GM23248 (cell line): ENCODE measurements at regions not wholly inside any gene's neighbourhood (a gene's known extent, or its start where the extent isn't known, plus 50 kb on each side); places are given as distances from the start of the nearest gene placed in this dataset.

Source experiments
- DNase-seq: peaks from one replicate; pipeline ENCODE4 v3.0.0-alpha.2; 2015
- H2AFZ ChIP-seq: fragments of 200-600 bp; sonication (generic); 2 replicates; pipeline ENCODE4 v1.6.1; 2016; ENCODE audit warnings: antibody characterized with exemption
- H3F3A ChIP-seq: fragments of 200-600 bp; sonication (generic); 2 replicates; pipeline ENCODE4 v1.6.1; 2016; ENCODE audit warnings: mild to moderate bottlenecking, antibody characterized with exemption, mixed run types; ENCODE audit not compliant: insufficient read depth
- H3K27ac ChIP-seq: fragments of 200-600 bp; sonication (generic); 2 replicates; pipeline ENCODE4 v1.5.1; 2016; ENCODE audit warnings: mild to moderate bottlenecking
- H3K27me3 ChIP-seq: fragments of 200-600 bp; sonication (generic); replicated peaks from 2 replicates; pipeline ENCODE4 v1.6.1; 2016; ENCODE audit warnings: mild to moderate bottlenecking; ENCODE audit not compliant: insufficient read depth
- H3K36me3 ChIP-seq: fragments of 200-600 bp; sonication (generic); 2 replicates; pipeline ENCODE4 v1.6.1; 2016; ENCODE audit warnings: low read depth, mild to moderate bottlenecking
- H3K4me1 ChIP-seq: fragments of 200-600 bp; sonication (generic); 2 replicates; pipeline ENCODE4 v1.6.1; 2016; ENCODE audit warnings: mild to moderate bottlenecking; ENCODE audit not compliant: insufficient read depth
- H3K4me2 ChIP-seq: fragments of 200-600 bp; sonication (generic); one replicate; pipeline ENCODE4 v1.6.1; 2016; ENCODE audit warnings: mild to moderate bottlenecking; ENCODE audit not compliant: unreplicated experiment
- H3K4me3 ChIP-seq: fragments of 200-600 bp; sonication (generic); 2 replicates; pipeline ENCODE4 v1.5.1; 2016; ENCODE audit warnings: mild to moderate bottlenecking
- H3K79me2 ChIP-seq: fragments of 200-600 bp; sonication (generic); 2 replicates; pipeline ENCODE4 v1.6.1; 2016; ENCODE audit warnings: mild to moderate bottlenecking; ENCODE audit not compliant: insufficient read depth
- H3K9ac ChIP-seq: fragments of 200-600 bp; sonication (generic); 2 replicates; pipeline ENCODE4 v1.6.1; 2016; ENCODE audit warnings: mild to moderate bottlenecking
- H3K9me2 ChIP-seq: fragments of 200-600 bp; sonication (generic); 2 replicates; pipeline ENCODE4 v1.6.1; 2016; ENCODE audit warnings: mixed run types, mild to moderate bottlenecking, moderate library complexity; ENCODE audit not compliant: insufficient read depth
- H3K9me3 ChIP-seq: fragments of 200-600 bp; sonication (generic); one replicate; pipeline ENCODE4 v1.6.1; 2017; ENCODE audit warnings: low read depth
- H4K20me1 ChIP-seq: fragments of 200-600 bp; sonication (generic); 2 replicates; pipeline ENCODE4 v1.6.0; 2016; ENCODE audit not compliant: insufficient read depth
- EZH2 ChIP-seq: fragments of 200-600 bp; sonication (generic); IDR thresholded peaks from 2 replicates; pipeline ENCODE4 v1.6.1; 2018; ENCODE audit warnings: antibody characterized with exemption, mild to moderate bottlenecking; ENCODE audit not compliant: insufficient read depth, poor library complexity, severe bottlenecking
- EZH2phosphoT487 ChIP-seq: fragments of 200-600 bp; sonication (generic); IDR thresholded peaks from 2 replicates; pipeline ENCODE4 v1.6.1; 2018; ENCODE audit warnings: antibody characterized with exemption, moderate library complexity, mild to moderate bottlenecking, low read depth; ENCODE audit not compliant: insufficient read depth
- WGBS, 2 experiments: methylation state at CpG; one replicate each; pipeline ENCODE4 v1.1.6; 2015 to 2017; ENCODE audit warnings: low lambda C conversion rate in 2 of 2, low coverage in 1 of 2; ENCODE audit errors: missing lambda C conversion rate in 2 of 2; 5-methylcytosine and 5-hydroxymethylcytosine counted together
- in situ Hi-C: fragments of 300-500 bp; cut with MboI; formaldehyde crosslinking; loops from 2 replicates; pipeline ENCODE4 v1.15.0; 2020

GRCh38 chr15:69713726-69714559, 261.3 kb downstream of the RPLP1 start:
- TF ChIP-seq EZH2phosphoT487 = no peak
- no peak for TF ChIP-seq EZH2
- Histone ChIP-seq H3K27ac (no peak overlapping the region), H3K9me2 (no peaks in the 10 kb centered on the region), H3F3A (no peaks in the 10 kb centered on the region), H4K20me1 (no peaks in the 10 kb centered on the region), H3K9ac (no peak overlapping the region), H3K9me3 (no peaks in the 10 kb centered on the region), H3K27me3 (peaks cover 31% of the 10 kb centered on the region), H3K36me3 (no peaks in the 10 kb centered on the region), H3K4me3 (no peak overlapping the region), H3K4me2 (no peak overlapping the region), H2AFZ (no peak overlapping the region), H3K4me1 (no peaks in the 10 kb centered on the region), H3K79me2 (no peaks in the 10 kb centered on the region)
- no peak for DNase-seq
- in situ Hi-C loops = no loop called here
- WGBS, 2 experiments = 62 to 68% methylated on average over 9 of the region's 9 CpGs

- H4K20me1 ChIP-seq = no peaks in the 10 kb centered on the region
- no peaks in the 10 kb centered on the region for H3K36me3 ChIP-seq
- H3K27me3 ChIP-seq = peaks cover 34% of the 10 kb centered on the region
- no peaks in the 10 kb centered on the region for H3K4me1 ChIP-seq
- H2AFZ ChIP-seq = no peak overlapping the region
- no peak for DNase-seq
- H3K9ac ChIP-seq = no peak overlapping the region
- no peaks in the 10 kb centered on the region for H3K79me2 ChIP-seq
- no peak overlapping the region for H3K27ac ChIP-seq
- no peak overlapping the region for H3K4me2 ChIP-seq
- no peaks in the 10 kb centered on the region for H3K9me3 ChIP-seq
- H3K9me2 ChIP-seq = no peaks in the 10 kb centered on the region
- in situ Hi-C loops = no loop called here
- TF ChIP-seq EZH2phosphoT487 = no peak
- no peak for TF ChIP-seq EZH2
- H3F3A ChIP-seq = no peaks in the 10 kb centered on the region
- 66 to 70% methylated on average over 2 of the region's 2 CpGs for WGBS, 2 experiments
- H3K4me3 ChIP-seq = no peak overlapping the region
Observed at GRCh38 chr15:69715210-69715609, 262.6 kb downstream of the RPLP1 start.

- no peaks in the 10 kb centered on the region for H3K36me3 ChIP-seq
- TF ChIP-seq EZH2phosphoT487 (no peak), EZH2 (no peak)
- H4K20me1 ChIP-seq = no peaks in the 10 kb centered on the region
- H3K9me3 ChIP-seq = no peaks in the 10 kb centered on the region
- no peak overlapping the region for H3K27ac ChIP-seq
- WGBS, 2 experiments = 92 to 94% methylated on average over 2 of the region's 2 CpGs
- no peak overlapping the region for H3K4me2 ChIP-seq
- H3K4me1 ChIP-seq = no peaks in the 10 kb centered on the region
- H3K4me3 ChIP-seq = no peak overlapping the region
- H3K27me3 ChIP-seq = peaks cover 32% of the 10 kb centered on the region
- no peak overlapping the region for H2AFZ ChIP-seq
- H3K9ac ChIP-seq = no peak overlapping the region
- no peaks in the 10 kb centered on the region for H3K79me2 ChIP-seq
- H3K9me2 ChIP-seq = no peaks in the 10 kb centered on the region
- peaks cover 9% of the 10 kb centered on the region; the same call in 1 of the 2 replicates for H3F3A ChIP-seq
- in situ Hi-C loops = no loop called here
- no peak for DNase-seq
Observed at GRCh38 chr15:69718436-69718835, 265.8 kb downstream of the RPLP1 start.

- H3K36me3 ChIP-seq = no peaks in the 10 kb centered on the region
- H3F3A ChIP-seq = peaks cover 9% of the 10 kb centered on the region; the same call in 1 of the 2 replicates
- no peak overlapping the region for H3K4me2 ChIP-seq
- in situ Hi-C loops = no loop called here
- DNase-seq = no peak
- H3K27ac ChIP-seq = no peak overlapping the region
- no peak overlapping the region for H2AFZ ChIP-seq
- peaks cover 27% of the 10 kb centered on the region for H3K27me3 ChIP-seq
- H3K9me2 ChIP-seq = no peaks in the 10 kb centered on the region
- no peaks in the 10 kb centered on the region for H3K9me3 ChIP-seq
- no peaks in the 10 kb centered on the region for H4K20me1 ChIP-seq
- H3K4me3 ChIP-seq = no peak overlapping the region
- WGBS, 2 experiments = 41 to 57% methylated on average over 4 of the region's 4 CpGs
- TF ChIP-seq EZH2phosphoT487 = no peak
- no peak for TF ChIP-seq EZH2
- H3K4me1 ChIP-seq = no peaks in the 10 kb centered on the region
- no peaks in the 10 kb centered on the region for H3K79me2 ChIP-seq
- no peak overlapping the region for H3K9ac ChIP-seq
Observed at GRCh38 chr15:69718916-69719315, 266.3 kb downstream of the RPLP1 start.
